Astrocyte (in vitro differentiated cells and primary cell): ENCODE measurements at regions not wholly inside any gene's neighbourhood (a gene's known extent, or its start where the extent isn't known, plus 50 kb on each side); places are given as distances from the start of the nearest gene placed in this dataset.

ENCODE experiments used
- EZH2 ChIP-seq: IDR thresholded peaks from 2 replicates; pipeline ENCODE4 v1.6.1; 2012; ENCODE audit warnings: mild to moderate bottlenecking, low read length, inconsistent platforms; ENCODE audit not compliant: insufficient read depth
- TF ChIP-seq, protein P1 (sequence below): IDR thresholded peaks from 2 replicates; pipeline ENCODE4 v1.5.1; 2011; ENCODE audit warnings: low read depth, mild to moderate bottlenecking, inconsistent platforms, low read length, moderate library complexity; ENCODE audit not compliant: insufficient read depth

DNA sequence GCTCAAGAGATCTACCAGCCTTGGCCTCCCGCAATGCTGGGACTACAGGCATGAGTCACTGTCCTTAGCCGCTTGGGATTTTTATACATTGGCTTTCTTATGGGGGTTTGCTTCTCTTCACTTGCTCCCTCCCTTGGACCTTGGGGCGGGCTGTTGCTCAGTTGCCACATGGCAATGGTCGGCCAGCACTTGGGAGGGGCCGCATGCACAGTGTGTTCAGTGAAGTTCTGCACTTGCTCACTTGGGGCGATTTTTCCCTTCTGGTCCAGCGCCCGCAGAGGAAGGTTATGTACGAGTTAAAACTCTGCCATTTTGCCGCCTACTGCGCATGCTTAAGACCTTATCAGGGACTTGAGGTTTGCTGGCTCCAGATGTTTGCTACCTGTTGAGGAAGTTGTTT lies 1367.6 kb upstream of the CDH8 start:
- TF ChIP-seq, protein P1, sequence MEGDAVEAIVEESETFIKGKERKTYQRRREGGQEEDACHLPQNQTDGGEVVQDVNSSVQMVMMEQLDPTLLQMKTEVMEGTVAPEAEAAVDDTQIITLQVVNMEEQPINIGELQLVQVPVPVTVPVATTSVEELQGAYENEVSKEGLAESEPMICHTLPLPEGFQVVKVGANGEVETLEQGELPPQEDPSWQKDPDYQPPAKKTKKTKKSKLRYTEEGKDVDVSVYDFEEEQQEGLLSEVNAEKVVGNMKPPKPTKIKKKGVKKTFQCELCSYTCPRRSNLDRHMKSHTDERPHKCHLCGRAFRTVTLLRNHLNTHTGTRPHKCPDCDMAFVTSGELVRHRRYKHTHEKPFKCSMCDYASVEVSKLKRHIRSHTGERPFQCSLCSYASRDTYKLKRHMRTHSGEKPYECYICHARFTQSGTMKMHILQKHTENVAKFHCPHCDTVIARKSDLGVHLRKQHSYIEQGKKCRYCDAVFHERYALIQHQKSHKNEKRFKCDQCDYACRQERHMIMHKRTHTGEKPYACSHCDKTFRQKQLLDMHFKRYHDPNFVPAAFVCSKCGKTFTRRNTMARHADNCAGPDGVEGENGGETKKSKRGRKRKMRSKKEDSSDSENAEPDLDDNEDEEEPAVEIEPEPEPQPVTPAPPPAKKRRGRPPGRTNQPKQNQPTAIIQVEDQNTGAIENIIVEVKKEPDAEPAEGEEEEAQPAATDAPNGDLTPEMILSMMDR, result no peak
- TF ChIP-seq EZH2, result no peak
